Lower leg skin (tissue), 3 donors: ENCODE measurements at regions not wholly inside any gene's neighbourhood (a gene's known extent, or its start where the extent isn't known, plus 50 kb on each side); places are given as distances from the start of the nearest gene placed in this dataset.

ENCODE experiments used
- CTCF ChIP-seq, 3 donors: fragments of 450-650 bp; IDR thresholded peaks; one replicate each; pipeline ENCODE4 v1.5.1; 2016; ENCODE audit warnings: antibody characterized with exemption in 3 of 3, mild to moderate bottlenecking in 3 of 3, moderate library complexity in 2 of 3
- POLR2A ChIP-seq, 2 donors: fragments of 450-650 bp; IDR thresholded peaks; one replicate each; pipeline ENCODE4 v1.6.1; 2016 to 2017; ENCODE audit warnings: antibody characterized with exemption in 2 of 2, mild to moderate bottlenecking in 1 of 2, moderate library complexity in 1 of 2

GRCh38 chr22:27695925-27696324 is 105.6 kb downstream of the MN1 start:
- TF ChIP-seq POLR2A (IDR thresholded peaks at IDR 0.05) = no peak
- TF ChIP-seq CTCF (IDR thresholded peaks at IDR 0.05) = no peak
